Endothelial cell (in vitro differentiated cells): ENCODE measurements at regions not wholly inside any gene's neighbourhood (a gene's known extent, or its start where the extent isn't known, plus 50 kb on each side); places are given as distances from the start of the nearest gene placed in this dataset.

Source experiments
- DNase-seq: peaks from one replicate; pipeline ENCODE4 v3.0.0; 2021; ENCODE audit warnings: low spot score
- H3K27ac Mint-ChIP-seq: one replicate; pipeline ENCODE4 v1.8.0; 2021; ENCODE audit warnings: mixed read lengths, inconsistent platforms; ENCODE audit not compliant: unreplicated experiment
- H3K27me3 Mint-ChIP-seq: one replicate; pipeline ENCODE4 v1.8.0; 2021; ENCODE audit warnings: mild to moderate bottlenecking, moderate library complexity, mixed read lengths, inconsistent platforms; ENCODE audit not compliant: unreplicated experiment
- H3K36me3 Mint-ChIP-seq: one replicate; pipeline ENCODE4 v1.8.0; 2021; ENCODE audit warnings: mild to moderate bottlenecking, low read depth, mixed read lengths, inconsistent platforms; ENCODE audit not compliant: unreplicated experiment
- H3K4me1 Mint-ChIP-seq: one replicate; pipeline ENCODE4 v1.8.0; 2021; ENCODE audit warnings: mild to moderate bottlenecking, mixed read lengths, inconsistent platforms; ENCODE audit not compliant: unreplicated experiment
- H3K4me3 Mint-ChIP-seq: one replicate; pipeline ENCODE4 v1.8.0; 2021; ENCODE audit warnings: mild to moderate bottlenecking, mixed read lengths, inconsistent platforms; ENCODE audit not compliant: unreplicated experiment
- H3K9me3 Mint-ChIP-seq: one replicate; pipeline ENCODE4 v1.8.0; 2021; ENCODE audit warnings: mixed read lengths, inconsistent platforms; ENCODE audit not compliant: unreplicated experiment
- TF ChIP-seq, protein P1 (sequence below): fragments of 200-600 bp; sonication (generic); IDR thresholded peaks from one replicate; pipeline ENCODE4 v1.5.0; 2021; ENCODE audit warnings: antibody characterized with exemption; ENCODE audit not compliant: unreplicated experiment

DNA sequence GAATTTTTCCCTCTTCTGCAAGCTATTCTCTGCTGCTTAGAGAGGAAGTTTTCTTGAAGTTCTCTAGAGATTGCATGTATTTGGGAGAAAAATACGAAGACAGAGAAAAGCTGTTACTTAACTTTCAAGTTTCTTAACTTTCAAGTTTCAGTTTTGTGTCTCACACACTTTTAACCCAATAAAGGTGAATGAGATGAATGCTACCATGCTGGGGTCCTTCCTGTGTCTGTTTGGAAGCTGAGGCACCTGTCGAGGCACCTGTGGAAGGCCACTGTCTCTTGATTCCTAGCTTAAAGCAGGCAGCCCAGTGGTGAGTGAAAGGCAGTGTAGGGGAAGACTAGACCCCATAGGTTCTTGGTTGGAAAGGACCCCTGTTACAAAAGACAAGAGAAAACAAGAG is 372.8 kb upstream of the JARID2 start:
- peaks cover 4% of the 10 kb centered on the region for H3K27me3 Mint-ChIP-seq
- no peak overlapping the region for H3K27ac Mint-ChIP-seq
- no peaks in the 10 kb centered on the region for H3K36me3 Mint-ChIP-seq
- no peak overlapping the region for H3K4me3 Mint-ChIP-seq
- peaks cover 26% of the 10 kb centered on the region for H3K4me1 Mint-ChIP-seq
- TF ChIP-seq, protein P1, sequence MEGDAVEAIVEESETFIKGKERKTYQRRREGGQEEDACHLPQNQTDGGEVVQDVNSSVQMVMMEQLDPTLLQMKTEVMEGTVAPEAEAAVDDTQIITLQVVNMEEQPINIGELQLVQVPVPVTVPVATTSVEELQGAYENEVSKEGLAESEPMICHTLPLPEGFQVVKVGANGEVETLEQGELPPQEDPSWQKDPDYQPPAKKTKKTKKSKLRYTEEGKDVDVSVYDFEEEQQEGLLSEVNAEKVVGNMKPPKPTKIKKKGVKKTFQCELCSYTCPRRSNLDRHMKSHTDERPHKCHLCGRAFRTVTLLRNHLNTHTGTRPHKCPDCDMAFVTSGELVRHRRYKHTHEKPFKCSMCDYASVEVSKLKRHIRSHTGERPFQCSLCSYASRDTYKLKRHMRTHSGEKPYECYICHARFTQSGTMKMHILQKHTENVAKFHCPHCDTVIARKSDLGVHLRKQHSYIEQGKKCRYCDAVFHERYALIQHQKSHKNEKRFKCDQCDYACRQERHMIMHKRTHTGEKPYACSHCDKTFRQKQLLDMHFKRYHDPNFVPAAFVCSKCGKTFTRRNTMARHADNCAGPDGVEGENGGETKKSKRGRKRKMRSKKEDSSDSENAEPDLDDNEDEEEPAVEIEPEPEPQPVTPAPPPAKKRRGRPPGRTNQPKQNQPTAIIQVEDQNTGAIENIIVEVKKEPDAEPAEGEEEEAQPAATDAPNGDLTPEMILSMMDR, result no peak
- H3K9me3 Mint-ChIP-seq, result no peaks in the 10 kb centered on the region
- no peak for DNase-seq

DNA sequence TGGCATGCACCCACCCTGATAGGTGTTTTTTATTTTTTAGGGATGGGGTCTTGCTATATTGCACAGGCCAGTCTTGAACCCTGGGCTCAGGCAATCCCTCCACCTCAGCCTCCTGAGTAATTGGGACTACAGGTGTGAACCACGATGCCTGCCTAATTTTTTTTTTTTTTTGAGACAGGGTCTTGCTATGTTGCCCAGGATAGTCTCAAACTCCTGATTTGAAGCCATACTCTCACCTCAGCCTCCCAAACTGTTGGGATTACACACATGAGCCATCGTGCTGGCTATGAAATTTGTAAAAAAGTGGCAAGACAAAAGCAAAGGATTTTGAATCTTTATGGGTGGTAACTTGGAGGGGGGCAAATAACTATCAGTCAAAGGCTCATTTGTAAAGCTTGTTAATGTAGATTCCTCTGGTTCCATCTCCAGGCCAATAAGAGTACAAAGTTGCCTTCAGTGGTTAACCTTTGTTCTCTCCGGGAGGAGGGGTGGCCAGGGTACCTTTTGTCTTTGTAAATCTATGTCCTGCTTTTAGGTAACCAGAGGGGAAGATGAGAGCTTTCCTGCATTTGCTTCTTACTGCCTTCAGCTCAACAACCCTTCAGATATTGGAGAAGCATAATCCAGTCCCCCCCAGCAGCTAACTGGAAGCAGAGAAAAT is 372.0 kb upstream of the JARID2 start:
- H3K4me1 Mint-ChIP-seq, result peaks cover 26% of the 10 kb centered on the region
- peaks cover 3% of the 10 kb centered on the region for H3K27me3 Mint-ChIP-seq
- H3K36me3 Mint-ChIP-seq, result no peaks in the 10 kb centered on the region
- DNase-seq, result no peak
- H3K27ac Mint-ChIP-seq, result no peak overlapping the region
- H3K9me3 Mint-ChIP-seq, result no peaks in the 10 kb centered on the region
- TF ChIP-seq, protein P1, result no peak
- no peak overlapping the region for H3K4me3 Mint-ChIP-seq

DNA sequence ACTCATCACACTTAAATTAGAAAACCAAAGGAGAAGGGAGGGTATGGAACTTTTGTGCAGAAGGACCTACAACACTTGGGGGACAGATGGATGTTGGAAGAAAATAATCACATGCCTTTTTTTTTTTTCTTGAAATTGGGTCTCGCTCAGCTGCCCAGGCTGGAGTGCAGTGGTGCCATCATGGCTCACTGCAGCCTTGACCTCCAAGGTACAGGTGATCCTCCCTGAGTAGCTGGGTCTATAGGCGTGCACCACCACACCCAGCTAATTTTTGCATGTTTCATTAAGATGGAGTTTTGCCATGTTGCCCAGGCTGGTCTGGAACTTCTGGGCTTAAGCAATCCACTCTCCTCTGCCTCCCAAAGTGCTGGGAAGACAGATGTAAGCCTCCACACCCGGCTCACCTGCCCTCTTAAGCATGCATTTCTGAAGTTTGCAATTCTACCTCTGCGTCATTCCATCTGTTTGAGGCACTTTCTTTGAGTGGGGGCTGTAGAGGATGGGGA is 370.8 kb upstream of the JARID2 start:
- H3K36me3 Mint-ChIP-seq, result no peaks in the 10 kb centered on the region
- peaks cover 32% of the 10 kb centered on the region for H3K4me1 Mint-ChIP-seq
- H3K27me3 Mint-ChIP-seq, result peaks cover 3% of the 10 kb centered on the region
- H3K4me3 Mint-ChIP-seq, result no peak overlapping the region
- no peak for DNase-seq
- H3K27ac Mint-ChIP-seq, result no peak overlapping the region
- TF ChIP-seq, protein P1, result no peak
- no peaks in the 10 kb centered on the region for H3K9me3 Mint-ChIP-seq

DNA sequence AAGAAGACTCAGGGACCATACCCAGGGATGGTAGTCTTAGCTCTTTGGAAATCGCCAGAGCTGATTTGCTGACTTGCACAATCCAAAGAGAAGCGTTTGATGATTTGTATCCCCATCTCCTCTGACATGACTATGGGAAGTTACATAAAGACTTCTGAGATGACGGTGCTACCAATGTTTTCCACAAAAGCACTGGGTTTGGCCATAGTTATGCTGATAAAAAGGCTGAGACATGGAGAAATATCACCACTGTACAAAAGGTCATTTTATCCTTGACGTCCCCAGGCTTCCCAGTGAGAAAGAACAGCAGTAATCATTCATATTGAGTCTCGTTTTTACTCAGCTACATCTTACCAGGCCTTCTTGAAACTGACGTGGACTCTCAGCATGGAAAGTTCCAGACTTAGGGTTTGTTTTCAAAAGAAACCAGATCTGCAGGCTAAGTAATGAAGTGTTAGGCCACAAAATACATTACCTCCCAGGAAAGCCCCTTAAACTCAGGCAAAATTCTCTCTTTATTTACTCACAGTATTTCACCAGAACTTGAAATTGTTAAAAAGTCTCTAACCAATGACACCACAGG is 370.3 kb upstream of the JARID2 start:
- H3K27me3 Mint-ChIP-seq, result peaks cover 3% of the 10 kb centered on the region
- no peak for DNase-seq
- H3K4me1 Mint-ChIP-seq, result peaks cover 37% of the 10 kb centered on the region
- no peak overlapping the region for H3K4me3 Mint-ChIP-seq
- no peaks in the 10 kb centered on the region for H3K9me3 Mint-ChIP-seq
- TF ChIP-seq, protein P1, result no peak
- H3K27ac Mint-ChIP-seq, result no peak overlapping the region
- H3K36me3 Mint-ChIP-seq, result no peaks in the 10 kb centered on the region
